GM12878 (cell line): ENCODE measurements at regions not wholly inside any gene's neighbourhood (a gene's known extent, or its start where the extent isn't known, plus 50 kb on each side); places are given as distances from the start of the nearest gene placed in this dataset.

Experiments used
- ATAC-seq: fragments of 200-7000 bp; cut with Tn5 transposase; 3 replicates; pipeline ENCODE4 v1.9.1; 2020; ENCODE audit warnings: mild to moderate bottlenecking, moderate library complexity
- BruUV-seq: library from RNA; stranded (reverse); fragments of 400-500 nt; replicated peaks from 2 replicates; lab custom pipeline; 2021; lab: Mats Ljungman, UMichigan
- CTCF ChIA-PET: fragments of 300-600 bp; sonication (Branson Sonifier 250); formaldehyde crosslinking; extraction: SDS; loops from one replicate; lab custom pipeline; 2021; ENCODE audit warnings: inconsistent platforms; lab: Yijun Ruan, JAX
- POLR2A ChIA-PET: fragments of 350-600 bp; formaldehyde crosslinking; extraction: SDS; loops from one replicate; lab custom pipeline; 2021; ENCODE audit warnings: inconsistent platforms; lab: Charles Lee
- RAD21 ChIA-PET: fragments of 300-600 bp; sonication (Branson Sonifier 250); formaldehyde crosslinking; loops from one replicate; lab custom pipeline; 2023; ENCODE audit warnings: antibody characterized with exemption; ENCODE audit not compliant: unreplicated experiment; lab: Charles Lee
- SMC1A ChIA-PET: fragments of 300-600 bp; sonication (Branson Sonifier 250); formaldehyde crosslinking; loops from one replicate; lab custom pipeline; 2023; ENCODE audit not compliant: unreplicated experiment, uncharacterized antibody; lab: Charles Lee
- DNase-seq: peaks from one replicate; pipeline ENCODE4 v3.0.0-alpha.2; 2011; ENCODE audit warnings: low read depth, low spot score
- FAIRE-seq: peaks from 3 replicates; lab custom pipeline; 2011; peaks lifted over from hg19 to GRCh38; lab: Jason Lieb, UNC
- H2AFZ ChIP-seq: 2 replicates; pipeline ENCODE4 v1.6.0; 2011; ENCODE audit warnings: low read depth, low read length, control low read depth; ENCODE audit not compliant: control insufficient read depth
- H3K27ac ChIP-seq: 2 replicates; pipeline ENCODE4 v1.5.1; 2011; ENCODE audit warnings: control low read depth; ENCODE audit not compliant: control insufficient read depth, insufficient read depth
- H3K27me3 ChIP-seq, 2 experiments: replicated peaks in 1 of 2; 2 replicates each; pipeline versions ENCODE4 v1.6.0 to v1.6.1; 2011; ENCODE audit warnings: low read length in 1 of 2; ENCODE audit not compliant: control insufficient read depth in 2 of 2, insufficient read depth in 2 of 2
- H3K36me3 ChIP-seq, 2 experiments: 2 replicates each; pipeline ENCODE4 v1.5.1; 2011; ENCODE audit warnings: low read length in 1 of 2; ENCODE audit not compliant: control insufficient read depth in 2 of 2, insufficient read depth in 2 of 2
- H3K4me1 ChIP-seq: 2 replicates; pipeline ENCODE4 v1.6.1; 2011; ENCODE audit warnings: mild to moderate bottlenecking, low read length, moderate library complexity, mixed read lengths; ENCODE audit not compliant: control insufficient read depth, insufficient read depth
- H3K4me2 ChIP-seq: 2 replicates; pipeline ENCODE4 v1.6.0; 2011; ENCODE audit warnings: control low read depth; ENCODE audit not compliant: control insufficient read depth, insufficient read depth
- H3K4me3 ChIP-seq: fragments of 200-600 bp; sonication (generic); 2 replicates; pipeline ENCODE4 v1.5.1; 2016
- H3K79me2 ChIP-seq: 2 replicates; pipeline ENCODE4 v1.6.0; 2011; ENCODE audit warnings: low read length; ENCODE audit not compliant: control insufficient read depth, insufficient read depth
- H3K9ac ChIP-seq: 2 replicates; pipeline ENCODE4 v1.8.0; 2011; ENCODE audit warnings: low read length, control low read depth, mixed read lengths; ENCODE audit not compliant: control insufficient read depth, insufficient read depth
- H3K9me3 ChIP-seq: replicated peaks from 3 replicates; pipeline ENCODE4 v1.5.1; 2011; ENCODE audit warnings: mild to moderate bottlenecking, low read length; ENCODE audit not compliant: control insufficient read depth, insufficient read depth
- H4K20me1 ChIP-seq: 2 replicates; pipeline ENCODE4 v1.6.0; 2011; ENCODE audit not compliant: control insufficient read depth, insufficient read depth
- BMI1 ChIP-seq: fragments of 450-650 bp; IDR thresholded peaks from 2 replicates; pipeline ENCODE4 v1.6.1; 2016; ENCODE audit warnings: mild to moderate bottlenecking, moderate library complexity, borderline replicate concordance
- EED ChIP-seq: sonication (generic); IDR thresholded peaks from 2 replicates; pipeline ENCODE4 v1.6.1; 2016; ENCODE audit warnings: antibody characterized with exemption, low read depth
- MEF2A ChIP-seq: IDR thresholded peaks from 2 replicates; pipeline ENCODE4 v1.6.1; 2011; ENCODE audit warnings: low read depth, mild to moderate bottlenecking, low read length, moderate library complexity; ENCODE audit not compliant: insufficient read depth
- MTA3 ChIP-seq: IDR thresholded peaks from 2 replicates; pipeline ENCODE4 v1.6.1; 2012; ENCODE audit warnings: low read length, inconsistent platforms, borderline replicate concordance
- NR2C1 ChIP-seq: fragments of 450-650 bp; IDR thresholded peaks from 2 replicates; pipeline ENCODE4 v1.6.1; 2017; ENCODE audit warnings: antibody characterized with exemption, mild to moderate bottlenecking, moderate library complexity
- NR2F1 ChIP-seq: fragments of 450-650 bp; conservative IDR thresholded peaks from 2 replicates; pipeline ENCODE4 v1.6.1; 2017; ENCODE audit warnings: mild to moderate bottlenecking
- SPI1 ChIP-seq: IDR thresholded peaks from 2 replicates; pipeline ENCODE4 v1.6.1; 2011; ENCODE audit warnings: low read depth, mild to moderate bottlenecking, low read length, moderate library complexity, borderline replicate concordance; ENCODE audit not compliant: insufficient read depth
- SREBF1 ChIP-seq: IDR thresholded peaks from 2 replicates; pipeline ENCODE4 v1.6.1; 2012; ENCODE audit warnings: mild to moderate bottlenecking, low read length
- WGBS: methylation state at CpG from one replicate; pipeline ENCODE4 v1.1.6; 2016; ENCODE audit warnings: low lambda C conversion rate; ENCODE audit not compliant: insufficient replicate concordance, insufficient coverage; ENCODE audit errors: missing lambda C conversion rate; 5-methylcytosine and 5-hydroxymethylcytosine counted together
- in situ Hi-C: fragments of 300-500 bp; cut with MboI; formaldehyde crosslinking; loops from 9 replicates; pipeline ENCODE4 v1.14.3; 2018; ENCODE audit warnings: mixed read lengths
- intact Hi-C: fragments of 100-400 bp; cut with micrococcal nuclease; formaldehyde crosslinking; loops from one replicate; pipeline ENCODE4 v1.14.2; 2022; ENCODE audit not compliant: unreplicated experiment
- TF ChIP-seq, protein P1 (sequence below): IDR thresholded peaks from 2 replicates; pipeline ENCODE4 v1.6.1; 2012; ENCODE audit warnings: low read depth, low read length, improper control_type of control experiment
- TF ChIP-seq, protein P2 (sequence below): fragments of 450-650 bp; IDR thresholded peaks from 2 replicates; pipeline ENCODE4 v1.6.1; 2017; ENCODE audit warnings: mild to moderate bottlenecking, moderate library complexity

DNA sequence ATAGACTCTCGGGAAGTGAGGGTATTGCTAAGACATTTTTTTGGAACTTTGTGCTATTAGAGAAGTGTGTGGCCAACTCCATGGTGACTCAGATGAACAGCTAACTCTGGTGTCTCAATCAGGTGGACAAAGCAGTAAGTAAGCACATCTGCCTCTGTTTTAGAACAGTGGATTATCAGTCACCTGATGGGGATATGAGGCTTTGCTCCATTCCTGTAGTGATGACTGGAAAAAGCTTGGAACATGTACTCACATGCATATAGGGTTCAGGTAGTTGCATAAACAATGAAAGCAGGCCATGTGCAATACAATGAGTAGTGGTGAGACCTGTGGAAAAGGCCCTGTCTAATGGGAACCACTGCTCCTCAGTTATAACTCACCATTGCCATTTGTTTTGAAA is 168.2 kb upstream of the FBN2 start:
- CTCF ChIA-PET, result interaction anchor here (1.5 kb wide), 1 partner anchor 32 kb away, joined by 3 read pairs; no protein-coding TSS in a partner anchor

More for the DNA sequence above, 168.2 kb upstream of the FBN2 start:
- FAIRE-seq (no peak), DNase-seq (no peak), ATAC-seq (no peak)
- Histone ChIP-seq H3K4me3 (no peak overlapping the region), H3K9me3 (no peaks in the 10 kb centered on the region), H3K27me3 (no peaks in the 10 kb centered on the region), H3K9ac (no peak overlapping the region), H3K79me2 (no peaks in the 10 kb centered on the region), H3K27ac (no peak overlapping the region), H3K4me2 (no peak overlapping the region), H3K36me3 (no peaks in the 10 kb centered on the region), H4K20me1 (no peaks in the 10 kb centered on the region), H3K4me1 (no peaks in the 10 kb centered on the region), H2AFZ (no peak overlapping the region)
- in situ Hi-C loops, result no loop called here
- BruUV-seq, result no TSS peak
- ChIA-PET POLR2A (no interaction called here), SMC1A (interaction anchor here (0.6 kb wide), 1 partner anchor 32 kb away, joined by 3 read pairs; no protein-coding TSS in a partner anchor), RAD21 (no interaction called here)
- 33% methylated on average over 1 of the region's 1 CpG for WGBS
- intact Hi-C loops, result no loop called here
- no peak for TF ChIP-seq EED
- TF ChIP-seq, protein P1, sequence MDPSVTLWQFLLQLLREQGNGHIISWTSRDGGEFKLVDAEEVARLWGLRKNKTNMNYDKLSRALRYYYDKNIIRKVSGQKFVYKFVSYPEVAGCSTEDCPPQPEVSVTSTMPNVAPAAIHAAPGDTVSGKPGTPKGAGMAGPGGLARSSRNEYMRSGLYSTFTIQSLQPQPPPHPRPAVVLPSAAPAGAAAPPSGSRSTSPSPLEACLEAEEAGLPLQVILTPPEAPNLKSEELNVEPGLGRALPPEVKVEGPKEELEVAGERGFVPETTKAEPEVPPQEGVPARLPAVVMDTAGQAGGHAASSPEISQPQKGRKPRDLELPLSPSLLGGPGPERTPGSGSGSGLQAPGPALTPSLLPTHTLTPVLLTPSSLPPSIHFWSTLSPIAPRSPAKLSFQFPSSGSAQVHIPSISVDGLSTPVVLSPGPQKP, result no peak
- TF ChIP-seq, protein P2, sequence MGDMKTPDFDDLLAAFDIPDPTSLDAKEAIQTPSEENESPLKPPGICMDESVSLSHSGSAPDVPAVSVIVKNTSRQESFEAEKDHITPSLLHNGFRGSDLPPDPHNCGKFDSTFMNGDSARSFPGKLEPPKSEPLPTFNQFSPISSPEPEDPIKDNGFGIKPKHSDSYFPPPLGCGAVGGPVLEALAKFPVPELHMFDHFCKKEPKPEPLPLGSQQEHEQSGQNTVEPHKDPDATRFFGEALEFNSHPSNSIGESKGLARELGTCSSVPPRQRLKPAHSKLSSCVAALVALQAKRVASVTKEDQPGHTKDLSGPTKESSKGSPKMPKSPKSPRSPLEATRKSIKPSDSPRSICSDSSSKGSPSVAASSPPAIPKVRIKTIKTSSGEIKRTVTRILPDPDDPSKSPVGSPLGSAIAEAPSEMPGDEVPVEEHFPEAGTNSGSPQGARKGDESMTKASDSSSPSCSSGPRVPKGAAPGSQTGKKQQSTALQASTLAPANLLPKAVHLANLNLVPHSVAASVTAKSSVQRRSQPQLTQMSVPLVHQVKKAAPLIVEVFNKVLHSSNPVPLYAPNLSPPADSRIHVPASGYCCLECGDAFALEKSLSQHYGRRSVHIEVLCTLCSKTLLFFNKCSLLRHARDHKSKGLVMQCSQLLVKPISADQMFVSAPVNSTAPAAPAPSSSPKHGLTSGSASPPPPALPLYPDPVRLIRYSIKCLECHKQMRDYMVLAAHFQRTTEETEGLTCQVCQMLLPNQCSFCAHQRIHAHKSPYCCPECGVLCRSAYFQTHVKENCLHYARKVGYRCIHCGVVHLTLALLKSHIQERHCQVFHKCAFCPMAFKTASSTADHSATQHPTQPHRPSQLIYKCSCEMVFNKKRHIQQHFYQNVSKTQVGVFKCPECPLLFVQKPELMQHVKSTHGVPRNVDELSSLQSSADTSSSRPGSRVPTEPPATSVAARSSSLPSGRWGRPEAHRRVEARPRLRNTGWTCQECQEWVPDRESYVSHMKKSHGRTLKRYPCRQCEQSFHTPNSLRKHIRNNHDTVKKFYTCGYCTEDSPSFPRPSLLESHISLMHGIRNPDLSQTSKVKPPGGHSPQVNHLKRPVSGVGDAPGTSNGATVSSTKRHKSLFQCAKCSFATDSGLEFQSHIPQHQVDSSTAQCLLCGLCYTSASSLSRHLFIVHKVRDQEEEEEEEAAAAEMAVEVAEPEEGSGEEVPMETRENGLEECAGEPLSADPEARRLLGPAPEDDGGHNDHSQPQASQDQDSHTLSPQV, result no peak
- no peak for TF ChIP-seq NR2F1
- no peak for TF ChIP-seq MEF2A
- no peak for TF ChIP-seq MTA3
- TF ChIP-seq SPI1, result no peak
- no peak for TF ChIP-seq SREBF1
- no peak for TF ChIP-seq BMI1
- TF ChIP-seq NR2C1, result no peak
